ENCODE measurements at regions not wholly inside any gene's neighbourhood (a gene's known extent, or its start where the extent isn't known, plus 50 kb on each side); places are given as distances from the start of the nearest gene placed in this dataset.

GRCh38 chr9:107932601-107933000 is 443.0 kb upstream of the KLF4 start:
- no peak for DNase-seq

- DNase-seq: no peak
Observed at GRCh38 chr9:107932046-107932445, 442.5 kb upstream of the KLF4 start.

- DNase-seq: no peak
Observed at GRCh38 chr9:107931071-107931715, 441.6 kb upstream of the KLF4 start.

GRCh38 chr9:107929443-107929842 is 439.9 kb upstream of the KLF4 start:
- DNase-seq: no peak

- no peak for DNase-seq
Observed at GRCh38 chr9:107928701-107929371, 439.3 kb upstream of the KLF4 start.

GRCh38 chr9:107927276-107927675 is 437.7 kb upstream of the KLF4 start:
- no peak for DNase-seq

- no peak for DNase-seq
Observed at GRCh38 chr9:107925749-107926297, 436.3 kb upstream of the KLF4 start.

- DNase-seq: no peak
Observed at GRCh38 chr9:107922260-107922659, 432.7 kb upstream of the KLF4 start.

- no peak for DNase-seq
Observed at GRCh38 chr9:107919263-107919662, 429.7 kb upstream of the KLF4 start.

- DNase-seq: no peak
Observed at GRCh38 chr9:107918749-107919148, 429.2 kb upstream of the KLF4 start.

- DNase-seq: no peak
Observed at GRCh38 chr9:107914151-107914550, 424.6 kb upstream of the KLF4 start.

GRCh38 chr9:107907715-107908114 is 418.1 kb upstream of the KLF4 start:
- DNase-seq: no peak

GRCh38 chr9:107907255-107907654 is 417.7 kb upstream of the KLF4 start:
- no peak for DNase-seq

GRCh38 chr9:107906074-107906473 is 416.5 kb upstream of the KLF4 start:
- DNase-seq: no peak

GRCh38 chr9:107905308-107906020 is 415.9 kb upstream of the KLF4 start:
- DNase-seq: no peak

- DNase-seq: no peak
Observed at GRCh38 chr9:107899961-107900330, 410.4 kb upstream of the KLF4 start.

GRCh38 chr9:107898761-107899160 is 409.2 kb upstream of the KLF4 start:
- no peak for DNase-seq

GRCh38 chr9:107896544-107896943 is 407.0 kb upstream of the KLF4 start:
- DNase-seq: no peak

GRCh38 chr9:107895501-107896001 is 406.0 kb upstream of the KLF4 start:
- DNase-seq: no peak

- no peak for DNase-seq
Observed at GRCh38 chr9:107894572-107895261, 405.1 kb upstream of the KLF4 start.

GRCh38 chr9:107890921-107891465 is 401.4 kb upstream of the KLF4 start:
- no peak for DNase-seq

- no peak for DNase-seq
Observed at GRCh38 chr9:107888773-107889227, 399.2 kb upstream of the KLF4 start.

GRCh38 chr9:107886826-107887225 is 397.3 kb upstream of the KLF4 start:
- DNase-seq: no peak

Data from NCI-H2227 treated with DMSO at 0.1 percent for 48 hours (cell line).